Heart left ventricle (tissue), 16 donors: ENCODE measurements at regions not wholly inside any gene's neighbourhood (a gene's known extent, or its start where the extent isn't known, plus 50 kb on each side); places are given as distances from the start of the nearest gene placed in this dataset.

ENCODE experiments used
- ATAC-seq, 4 donors: fragments of 200-7000 bp; cut with Tn5 transposase; one replicate each; pipeline ENCODE4 v1.9.1; 2020 to 2022; ENCODE audit warnings: moderate library complexity in 4 of 4, mild to moderate bottlenecking in 3 of 4, moderate number of reproducible peaks in 1 of 4
- DNase-seq, 5 donors: peaks; one replicate each; pipeline ENCODE4 v3.0.0-alpha.2; 2020
- H3K27ac ChIP-seq, 12 donors: fragments of 200-600 bp; sonication (generic) in 4 of 12; one replicate each; pipeline versions ENCODE4 v1.5.0 to v1.8.0; 2016 to 2022; ENCODE audit warnings: mild to moderate bottlenecking in 2 of 12
- H3K27me3 ChIP-seq, 9 donors: fragments of 200-600 bp; sonication (generic) in 2 of 9; one replicate each; pipeline versions ENCODE4 v1.5.1 to v1.8.0; 2016 to 2022; ENCODE audit warnings: mild to moderate bottlenecking in 3 of 9
- H3K36me3 ChIP-seq, 9 donors: fragments of 200-600 bp; sonication (generic) in 2 of 9; one replicate each; pipeline versions ENCODE4 v1.5.0 to v1.8.0; 2018 to 2022; ENCODE audit warnings: mild to moderate bottlenecking in 2 of 9
- H3K4me1 ChIP-seq, 12 donors: fragments of 200-600 bp; sonication (generic) in 4 of 12; one replicate each; pipeline versions ENCODE4 v1.5.0 to v1.8.0; 2016 to 2022; ENCODE audit warnings: mild to moderate bottlenecking in 3 of 12
- H3K4me3 ChIP-seq, 12 donors: fragments of 200-600 bp; sonication (generic) in 4 of 12; one replicate each; pipeline versions ENCODE4 v1.5.0 to v1.8.0; 2017 to 2022; ENCODE audit warnings: mild to moderate bottlenecking in 9 of 12, moderate library complexity in 4 of 12
- H3K9me3 ChIP-seq, 12 donors: fragments of 200-600 bp; sonication (generic) in 4 of 12; one replicate each; pipeline versions ENCODE4 v1.5.0 to v1.8.0; 2016 to 2022; ENCODE audit warnings: mild to moderate bottlenecking in 1 of 12
- CTCF ChIP-seq, 12 donors: fragments of 200-600 bp; sonication (generic) in 4 of 12; IDR thresholded peaks; one replicate each; pipeline versions ENCODE4 v1.5.0 to v1.8.0; 2018 to 2022; ENCODE audit warnings: antibody characterized with exemption in 12 of 12, mild to moderate bottlenecking in 5 of 12
- POLR2A ChIP-seq, 2 donors: fragments of 450-650 bp; IDR thresholded peaks; one replicate each; pipeline ENCODE4 v1.6.1; 2017; ENCODE audit warnings: antibody characterized with exemption in 2 of 2, mild to moderate bottlenecking in 2 of 2, moderate library complexity in 2 of 2
- WGBS, 4 donors: extraction: QIAGEN DNeasy Blood & Tissue Kit in 2 of 4; methylation state at CpG; one replicate each; pipeline versions ENCODE4 v1.1.5 to v1.1.7; 2013 to 2018; 5-methylcytosine and 5-hydroxymethylcytosine counted together
- intact Hi-C, 10 donors: fragments of 100-400 bp; cut with DNase I; formaldehyde crosslinking; loops; one replicate each; pipeline versions ENCODE4 v1.11.1 to v1.14.2; 2022
- donor health status: ischemic (EF 13 %, LVEDD 7.1; RV severe dilation, severe dysfunction).
- donor health status: healthy with polysubstance abuse.
- donor health status: DM: no; HTN: yes; CAD: no.
- donor health status: DM: no; HTN: no; CAD: no.
- donor health status: ischemic (EF 25% LVEDD 6.9; RV normal size, moderate dysfunction).
- donor health status: ischemic (EF 25% LVEDD 5.7; RV mildly dilated, moderate dysfunction).
- donor health status: healthy.
- donor health status: DM: yes; HTN: yes; CAD: no.
- donor health status: ischemic (EF 35%, LVEDD 5.7; RV mildly dilated, moderate dysfunction).
- donor health status: nonischemic (EF 11% LVEDD 7.7; RV severe dilation, severe dysfunction).
- donor health status: DM: yes; HTN: yes; CAD: no.
- donor health status: PGD.
- donor health status: ischemic (EF 29% LVEDD 5.4; RV normal size, mild dysfunction).
- donor health status: nonischemic (EF 23%, LVEDD 6.1; RV moderate dilation, normal function).

- ATAC-seq = no peak
- WGBS, 4 donors = 81 to 85% (median 84%) methylated on average over 6 of the region's 6 CpGs
Measured at GRCh38 chr3:19662486-19662885, 271.5 kb downstream of the EFHB start.

DNA sequence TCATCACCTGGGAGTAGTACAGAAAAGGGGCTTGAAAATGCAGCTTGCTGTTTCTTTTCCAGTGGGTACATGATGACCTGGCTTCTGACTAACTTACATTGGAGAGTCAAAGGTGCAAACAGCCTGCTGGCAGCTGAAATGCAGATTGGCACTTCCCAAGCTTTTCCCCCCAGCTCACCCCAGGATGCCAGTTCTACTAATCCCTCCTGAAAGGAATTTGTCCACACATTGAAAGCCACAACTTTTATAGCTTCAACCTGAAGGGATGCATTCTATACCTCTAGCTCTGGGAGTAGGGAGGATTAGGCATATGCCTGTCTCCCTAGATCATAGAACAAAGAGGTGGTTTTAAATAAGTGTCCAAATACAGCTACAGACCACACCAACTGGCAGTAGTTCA is 281.7 kb downstream of the EFHB start:
- ATAC-seq = no peak
- TF ChIP-seq CTCF (IDR thresholded peaks at IDR 0.05) = no peak
- no peak for TF ChIP-seq POLR2A (IDR thresholded peaks at IDR 0.05)
- Histone ChIP-seq H3K27ac (no peak overlapping the region), H3K36me3 (no peaks in the 10 kb centered on the region), H3K27me3 (no peaks in the 10 kb centered on the region), H3K4me3 (no peak overlapping the region), H3K4me1 (no peaks in the 10 kb centered on the region), H3K9me3 (peaks cover 0 to 44% (median 20%) of the 10 kb centered on the region in 12 donors)
- intact Hi-C loops = no loop called here
- DNase-seq = no peak

More at GRCh38 chr3:19662486-19662885, 271.5 kb downstream of the EFHB start:
- Histone ChIP-seq H3K27me3 (peaks cover 0 to 3% (median 0%) of the 10 kb centered on the region in 9 donors), H3K4me3 (no peak overlapping the region), H3K9me3 (peaks cover 0 to 5% (median under 1%) of the 10 kb centered on the region in 12 donors), H3K27ac (no peak overlapping the region), H3K36me3 (no peaks in the 10 kb centered on the region), H3K4me1 (no peaks in the 10 kb centered on the region)
- no peak for TF ChIP-seq POLR2A (IDR thresholded peaks at IDR 0.05)
- TF ChIP-seq CTCF (IDR thresholded peaks at IDR 0.05) = no peak
- intact Hi-C loops = no loop called here
- no peak for DNase-seq

GRCh38 chr3:19645093-19645492 is 288.9 kb downstream of the EFHB start:
- Histone ChIP-seq H3K27me3 (no peaks in the 10 kb centered on the region), H3K36me3 (no peaks in the 10 kb centered on the region), H3K4me3 (no peak overlapping the region), H3K27ac (no peak overlapping the region), H3K4me1 (no peaks in the 10 kb centered on the region), H3K9me3 (peaks cover 0 to 5% (median 0%) of the 10 kb centered on the region in 12 donors)
- TF ChIP-seq POLR2A (IDR thresholded peaks at IDR 0.05) = no peak
- TF ChIP-seq CTCF (IDR thresholded peaks at IDR 0.05) = no peak
- no peak for DNase-seq
- no peak for ATAC-seq
- 55 to 68% (median 62%) methylated on average over 2 of the region's 2 CpGs for WGBS, 4 donors
- intact Hi-C loops = no loop called here

DNA sequence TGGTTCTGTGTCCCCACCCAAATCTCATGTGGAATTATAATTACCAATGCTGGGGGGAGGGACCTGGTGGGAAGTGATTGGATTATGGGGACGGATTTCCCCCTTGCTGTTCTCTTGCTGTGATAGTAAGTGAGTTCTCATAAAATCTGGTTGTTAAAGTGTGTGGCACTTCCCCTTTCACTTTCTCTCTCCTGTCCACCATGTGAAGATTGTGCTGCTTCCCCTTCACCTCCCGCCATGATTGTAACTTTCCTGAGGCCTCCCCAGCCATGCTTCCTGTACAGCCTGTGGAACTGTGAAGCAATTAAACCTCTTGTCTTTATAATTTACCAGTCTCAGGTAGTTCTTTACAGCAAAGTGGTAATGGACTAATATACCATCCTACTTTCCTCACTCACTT is 289.6 kb downstream of the EFHB start:
- Histone ChIP-seq H3K4me1 (no peaks in the 10 kb centered on the region), H3K9me3 (peaks cover 0 to 9% (median 0%) of the 10 kb centered on the region in 12 donors), H3K27me3 (no peaks in the 10 kb centered on the region), H3K4me3 (no peak overlapping the region), H3K36me3 (no peaks in the 10 kb centered on the region), H3K27ac (no peak overlapping the region)
- no peak for TF ChIP-seq CTCF (IDR thresholded peaks at IDR 0.05)
- no peak for ATAC-seq
- intact Hi-C loops = no loop called here
- 63 to 92% (median 79%) methylated on average over 2 of the region's 2 CpGs for WGBS, 4 donors
- DNase-seq = no peak
